GM12865 (cell line): ENCODE measurements at regions not wholly inside any gene's neighbourhood (a gene's known extent, or its start where the extent isn't known, plus 50 kb on each side); places are given as distances from the start of the nearest gene placed in this dataset.
"Not testable (repeated sequence)": the region's sequence is repeated elsewhere in the genome, so short reads cannot be mapped to it uniquely, and the experiment has no call there.

Experiments
- DNase-seq: peaks from one replicate; pipeline ENCODE4 v3.0.0; 2010; ENCODE audit warnings: low read depth
- H3K4me3 ChIP-seq: 2 replicates; pipeline ENCODE4 v1.5.1; 2011; ENCODE audit warnings: mild to moderate bottlenecking, low read depth, low read length, control low read depth
- CTCF ChIP-seq: IDR thresholded peaks from 2 replicates; pipeline ENCODE4 v1.5.1; 2011; ENCODE audit warnings: low read length, control low read depth, low read depth, inconsistent platforms; ENCODE audit not compliant: insufficient read depth; ENCODE audit errors: missing control alignments

- no peak for DNase-seq
- H3K4me3 ChIP-seq, result no peak overlapping the region
- no peak for TF ChIP-seq CTCF
Observed at GRCh38 chr4:148654131-148654530, 211.9 kb upstream of the NR3C2 start.

- TF ChIP-seq CTCF, result no peak
- H3K4me3 ChIP-seq, result no peak overlapping the region
- no peak for DNase-seq
Observed at GRCh38 chr4:148653681-148654080, 211.5 kb upstream of the NR3C2 start.

GRCh38 chr4:148651991-148652390, 209.8 kb upstream of the NR3C2 start:
- no peak overlapping the region for H3K4me3 ChIP-seq
- no peak for TF ChIP-seq CTCF
- no peak for DNase-seq

- no peak for TF ChIP-seq CTCF
- no peak for DNase-seq
- no peak overlapping the region for H3K4me3 ChIP-seq
Observed at GRCh38 chr4:148649652-148650331, 207.6 kb upstream of the NR3C2 start.

- H3K4me3 ChIP-seq, result no peak overlapping the region
- TF ChIP-seq CTCF, result no peak
- DNase-seq, result no peak
Observed at GRCh38 chr4:148643851-148644250, 201.6 kb upstream of the NR3C2 start.

GRCh38 chr4:148642907-148643306, 200.7 kb upstream of the NR3C2 start:
- no peak for TF ChIP-seq CTCF
- no peak for DNase-seq

GRCh38 chr4:148638079-148638478, 195.9 kb upstream of the NR3C2 start:
- DNase-seq, H3K4me3 ChIP-seq: not testable (repeated sequence)

More at GRCh38 chr4:148642907-148643306, 200.7 kb upstream of the NR3C2 start:
- no peak overlapping the region for H3K4me3 ChIP-seq

GRCh38 chr4:148637453-148637852, 195.2 kb upstream of the NR3C2 start:
- H3K4me3 ChIP-seq, DNase-seq: not testable (repeated sequence)
